ENCODE measurements at regions not wholly inside any gene's neighbourhood (a gene's known extent, or its start where the extent isn't known, plus 50 kb on each side); places are given as distances from the start of the nearest gene placed in this dataset.
"Not testable (repeated sequence)": the region's sequence is repeated elsewhere in the genome, so short reads cannot be mapped to it uniquely, and the experiment has no call there.

DNA sequence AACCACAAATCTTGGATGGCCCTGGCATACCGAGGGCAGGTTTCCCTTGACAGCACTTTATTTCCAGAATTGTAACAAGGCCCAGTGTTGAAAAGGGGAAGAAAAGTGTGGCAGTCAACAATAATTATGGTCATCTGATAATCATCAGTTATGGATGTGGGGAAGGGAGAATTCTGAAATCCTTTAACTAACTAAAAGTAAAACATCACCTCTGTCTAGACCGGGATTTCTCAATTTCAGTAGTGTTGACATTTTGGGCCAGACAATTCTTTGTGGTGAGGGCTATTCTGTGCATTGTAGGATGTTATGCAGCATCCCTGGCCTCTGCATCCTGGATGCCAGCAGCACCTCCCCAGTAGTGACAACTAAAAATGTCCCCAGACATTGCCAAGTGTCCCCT, 140.4 kb downstream of the PSAT1 start:
- H3K27me3 ChIP-seq (ENCODE audit: control insufficient read depth, insufficient read depth, low read length), result peaks cover 7% of the 10 kb centered on the region
- no peaks in the 10 kb centered on the region for H3K36me3 ChIP-seq (ENCODE audit: control insufficient read depth, insufficient read depth, low read length)
- no peak overlapping the region for H3K27ac ChIP-seq (ENCODE audit: low read length)
- H3K4me1 ChIP-seq (ENCODE audit: control insufficient read depth, insufficient read depth, low read length), result no peaks in the 10 kb centered on the region
- no CpG with 5 or more reads among the region's 2 CpGs for WGBS (ENCODE audit: insufficient coverage, low lambda C conversion rate)
- no peak overlapping the region for H3K4me3 ChIP-seq (ENCODE audit: low read length)
- H3K9me3 ChIP-seq (ENCODE audit: control insufficient read depth, low read depth, low read length), result no peaks in the 10 kb centered on the region
- DNase-seq, result no peak

DNA sequence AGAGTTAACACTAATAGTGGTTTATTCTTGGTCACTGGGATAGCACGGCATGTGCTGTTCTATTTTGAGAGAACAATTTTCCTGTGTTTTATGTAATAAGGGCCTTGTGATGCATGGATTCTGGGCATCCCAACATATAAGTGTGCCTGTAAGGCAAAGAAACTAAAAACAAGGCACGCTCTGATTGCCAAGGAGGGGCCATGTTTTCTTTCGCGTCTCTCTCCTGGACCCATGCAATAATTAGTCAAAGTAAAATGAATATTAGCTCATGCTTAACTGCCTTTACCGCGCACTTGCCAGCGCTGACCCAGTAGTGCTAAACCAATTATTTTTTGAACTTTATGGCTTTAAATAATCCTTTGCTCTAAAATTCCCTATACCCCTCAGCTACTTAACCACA, 140.9 kb downstream of the PSAT1 start:
- Histone ChIP-seq H3K9me3 (ENCODE audit: control insufficient read depth, low read depth, low read length) (no peaks in the 10 kb centered on the region), H3K4me1 (ENCODE audit: control insufficient read depth, insufficient read depth, low read length) (no peaks in the 10 kb centered on the region), H3K27me3 (ENCODE audit: control insufficient read depth, insufficient read depth, low read length) (peaks cover 7% of the 10 kb centered on the region), H3K4me3 (ENCODE audit: low read length) (no peak overlapping the region), H3K27ac (ENCODE audit: low read length) (no peak overlapping the region), H3K36me3 (ENCODE audit: control insufficient read depth, insufficient read depth, low read length) (no peaks in the 10 kb centered on the region)
- 100% methylated on average over 2 of the region's 7 CpGs for WGBS (ENCODE audit: insufficient coverage, low lambda C conversion rate)
- no peak for DNase-seq

DNA sequence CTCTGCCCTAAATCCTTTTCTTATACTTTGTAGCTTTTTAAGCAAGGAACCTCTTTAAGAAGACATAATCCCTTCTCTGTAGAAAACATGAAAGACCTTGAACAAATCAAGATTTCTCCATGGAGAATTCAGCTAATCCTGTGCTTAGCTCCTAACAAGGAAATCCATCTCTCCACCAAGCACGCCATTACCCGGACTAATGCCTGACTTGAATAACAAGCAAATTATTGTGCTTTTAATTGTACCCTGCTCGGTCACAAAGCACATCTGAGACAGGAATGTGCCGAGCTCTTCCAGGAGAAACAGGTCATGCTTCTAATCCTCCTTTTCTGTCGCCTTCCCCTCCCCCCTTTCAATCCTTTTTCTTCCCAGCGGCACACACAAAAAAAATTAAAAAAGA, 141.3 kb downstream of the PSAT1 start:
- Histone ChIP-seq H3K9me3 (ENCODE audit: control insufficient read depth, low read depth, low read length) (no peaks in the 10 kb centered on the region), H3K27me3 (ENCODE audit: control insufficient read depth, insufficient read depth, low read length) (peaks cover 7% of the 10 kb centered on the region), H3K4me1 (ENCODE audit: control insufficient read depth, insufficient read depth, low read length) (no peaks in the 10 kb centered on the region), H3K4me3 (ENCODE audit: low read length) (no peak overlapping the region), H3K27ac (ENCODE audit: low read length) (no peak overlapping the region), H3K36me3 (ENCODE audit: control insufficient read depth, insufficient read depth, low read length) (no peaks in the 10 kb centered on the region)
- WGBS (ENCODE audit: insufficient coverage, low lambda C conversion rate), result 52% methylated on average over 3 of the region's 6 CpGs
- no peak for DNase-seq

DNA sequence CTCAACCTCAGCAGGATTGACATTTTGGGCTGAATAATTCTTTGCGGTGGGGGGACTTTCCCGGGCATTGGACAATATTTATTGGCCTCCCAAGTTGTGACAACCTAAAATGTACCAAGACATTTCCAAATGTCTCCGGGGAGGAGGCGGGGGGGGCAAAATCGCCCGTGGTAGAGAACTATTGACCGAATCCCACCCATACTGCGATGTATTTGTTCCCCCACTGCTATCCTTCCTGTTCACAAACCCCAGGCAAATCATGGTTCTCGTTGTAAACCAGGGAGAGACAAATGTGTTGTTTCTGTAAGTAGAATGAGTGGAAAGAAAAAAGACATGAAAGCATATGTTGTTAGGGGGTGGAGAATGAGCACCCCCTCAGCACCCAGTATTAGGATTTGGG, 141.9 kb downstream of the PSAT1 start:
- H3K36me3 ChIP-seq (ENCODE audit: control insufficient read depth, insufficient read depth, low read length), result no peaks in the 10 kb centered on the region
- no peak for DNase-seq
- no peak overlapping the region for H3K27ac ChIP-seq (ENCODE audit: low read length)
- H3K9me3 ChIP-seq (ENCODE audit: control insufficient read depth, low read depth, low read length), result no peaks in the 10 kb centered on the region
- no peaks in the 10 kb centered on the region for H3K4me1 ChIP-seq (ENCODE audit: control insufficient read depth, insufficient read depth, low read length)
- no peak overlapping the region for H3K4me3 ChIP-seq (ENCODE audit: low read length)
- peaks cover 7% of the 10 kb centered on the region for H3K27me3 ChIP-seq (ENCODE audit: control insufficient read depth, insufficient read depth, low read length)
- 81% methylated on average over 4 of the region's 9 CpGs for WGBS (ENCODE audit: insufficient coverage, low lambda C conversion rate)

DNA sequence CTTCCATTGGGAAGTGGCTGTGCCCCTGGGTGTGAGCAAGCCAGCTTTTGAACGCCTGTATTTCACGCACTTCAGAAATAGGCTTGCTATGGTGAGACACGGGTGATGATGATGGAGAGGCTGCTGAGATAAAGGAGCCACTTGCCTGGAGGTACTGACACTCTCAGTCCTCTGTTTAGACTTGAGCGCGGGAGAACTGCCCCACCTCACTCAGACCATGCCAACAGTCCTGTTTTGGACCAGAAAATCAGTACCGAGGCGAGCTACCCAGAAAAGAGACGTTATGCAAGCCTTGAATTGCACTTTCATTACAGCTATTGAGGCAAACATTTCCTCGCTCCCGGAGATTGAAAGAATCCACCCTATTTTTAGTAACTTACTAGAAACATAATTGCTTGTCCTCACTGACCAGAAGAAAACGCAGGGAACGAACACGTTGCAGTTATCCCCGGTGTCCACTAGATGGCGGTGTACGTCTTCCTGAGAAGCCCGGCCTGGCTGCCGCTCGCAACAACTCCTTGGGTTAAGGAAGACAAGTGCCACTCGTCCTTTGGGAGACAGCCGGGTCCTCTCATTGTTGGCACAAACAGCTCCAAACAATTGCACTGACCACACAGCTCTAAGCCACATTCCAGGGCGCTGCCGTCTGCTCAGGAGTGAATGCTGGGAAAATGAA, 142.4 kb downstream of the PSAT1 start:
- Histone ChIP-seq H3K9me3 (ENCODE audit: control insufficient read depth, low read depth, low read length) (no peaks in the 10 kb centered on the region), H3K27me3 (ENCODE audit: control insufficient read depth, insufficient read depth, low read length) (peaks cover 7% of the 10 kb centered on the region), H3K4me1 (ENCODE audit: control insufficient read depth, insufficient read depth, low read length) (no peaks in the 10 kb centered on the region), H3K36me3 (ENCODE audit: control insufficient read depth, insufficient read depth, low read length) (no peaks in the 10 kb centered on the region), H3K4me3 (ENCODE audit: low read length) (no peak overlapping the region), H3K27ac (ENCODE audit: low read length) (no peak overlapping the region)
- peak; percentile 62 to 72 for DNase-seq
- no CpG with 5 or more reads among the region's 23 CpGs for WGBS (ENCODE audit: insufficient coverage, low lambda C conversion rate)

DNA sequence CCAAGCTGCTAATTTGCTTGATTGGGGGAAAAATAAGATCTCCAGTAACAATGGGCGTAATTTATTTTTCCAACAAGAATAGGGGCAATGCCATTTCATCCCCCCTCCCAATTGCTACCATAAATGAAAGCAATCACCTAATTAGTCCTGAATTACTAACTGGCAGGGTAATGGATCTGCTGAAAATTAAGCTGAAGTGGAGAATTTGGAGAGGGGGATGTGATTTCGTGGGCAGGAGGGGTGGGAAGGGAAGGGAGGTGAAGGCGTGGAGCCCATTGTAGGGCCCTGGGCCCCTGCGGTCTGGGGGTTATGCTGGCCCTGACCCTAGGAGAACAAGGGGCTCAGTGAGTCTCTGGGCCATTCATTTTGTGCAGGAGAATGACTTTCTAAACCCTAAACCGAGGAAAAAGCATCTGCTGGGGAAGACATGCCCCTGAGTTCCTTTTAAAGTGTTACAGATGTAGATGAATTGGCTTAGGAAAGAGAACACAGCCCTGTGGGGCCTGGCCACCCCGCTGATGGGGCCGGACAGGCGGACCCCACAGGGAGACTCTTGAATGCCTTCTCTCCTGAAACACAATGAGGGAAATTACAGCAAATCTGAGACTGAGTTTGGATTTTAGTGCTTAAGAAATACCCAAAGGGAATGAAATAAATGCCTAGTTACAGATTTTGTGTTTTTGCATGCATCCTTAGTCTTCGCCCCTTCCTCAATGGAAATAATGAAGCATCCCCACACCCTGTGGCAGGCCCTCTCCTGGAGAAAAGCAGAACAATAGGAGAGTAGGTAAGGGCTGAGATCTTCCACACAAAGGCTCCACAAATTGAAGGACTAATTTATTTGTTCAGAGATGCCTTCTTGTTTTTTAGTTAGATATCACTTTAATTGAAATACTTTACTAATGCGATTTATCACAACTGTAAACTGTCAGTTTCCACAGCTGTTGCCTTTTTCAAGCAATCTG, 143.2 kb downstream of the PSAT1 start:
- WGBS (ENCODE audit: insufficient coverage, low lambda C conversion rate), result 100% methylated on average over 1 of the region's 10 CpGs
- Histone ChIP-seq H3K36me3 (ENCODE audit: control insufficient read depth, insufficient read depth, low read length) (no peaks in the 10 kb centered on the region), H3K4me1 (ENCODE audit: control insufficient read depth, insufficient read depth, low read length) (no peaks in the 10 kb centered on the region), H3K27me3 (ENCODE audit: control insufficient read depth, insufficient read depth, low read length) (peaks cover 7% of the 10 kb centered on the region), H3K9me3 (ENCODE audit: control insufficient read depth, low read depth, low read length) (no peaks in the 10 kb centered on the region), H3K4me3 (ENCODE audit: low read length) (no peak overlapping the region), H3K27ac (ENCODE audit: low read length) (no peak overlapping the region)
- DNase-seq, result no peak

DNA sequence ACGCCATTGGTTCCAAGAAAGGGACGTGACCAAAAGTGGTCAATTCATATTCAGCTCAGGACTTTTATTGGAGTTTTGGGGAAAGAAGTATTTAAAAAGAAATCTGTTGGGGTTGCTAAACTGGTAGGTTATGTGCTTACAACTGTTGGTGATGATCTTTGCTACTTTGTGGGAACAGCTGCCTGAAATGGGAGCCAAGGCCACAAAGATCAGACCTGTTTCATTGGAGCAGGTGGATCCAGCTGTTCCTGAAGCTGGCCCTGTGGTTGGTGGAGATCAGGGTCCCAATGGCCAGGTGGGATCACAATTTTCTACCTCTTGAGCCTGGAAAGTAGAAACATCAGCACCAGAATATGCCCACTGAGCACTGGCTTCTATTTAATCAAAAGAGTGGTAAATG, 144.5 kb downstream of the PSAT1 start:
- H3K9me3 ChIP-seq (ENCODE audit: control insufficient read depth, low read depth, low read length), result no peaks in the 10 kb centered on the region
- WGBS (ENCODE audit: insufficient coverage, low lambda C conversion rate), result no CpG with 5 or more reads among the region's 2 CpGs
- H3K4me3 ChIP-seq (ENCODE audit: low read length), result no peak overlapping the region
- peaks cover 7% of the 10 kb centered on the region for H3K27me3 ChIP-seq (ENCODE audit: control insufficient read depth, insufficient read depth, low read length)
- H3K36me3 ChIP-seq (ENCODE audit: control insufficient read depth, insufficient read depth, low read length), result no peaks in the 10 kb centered on the region
- DNase-seq, result no peak
- no peak overlapping the region for H3K27ac ChIP-seq (ENCODE audit: low read length)
- H3K4me1 ChIP-seq (ENCODE audit: control insufficient read depth, insufficient read depth, low read length), result no peaks in the 10 kb centered on the region

DNA sequence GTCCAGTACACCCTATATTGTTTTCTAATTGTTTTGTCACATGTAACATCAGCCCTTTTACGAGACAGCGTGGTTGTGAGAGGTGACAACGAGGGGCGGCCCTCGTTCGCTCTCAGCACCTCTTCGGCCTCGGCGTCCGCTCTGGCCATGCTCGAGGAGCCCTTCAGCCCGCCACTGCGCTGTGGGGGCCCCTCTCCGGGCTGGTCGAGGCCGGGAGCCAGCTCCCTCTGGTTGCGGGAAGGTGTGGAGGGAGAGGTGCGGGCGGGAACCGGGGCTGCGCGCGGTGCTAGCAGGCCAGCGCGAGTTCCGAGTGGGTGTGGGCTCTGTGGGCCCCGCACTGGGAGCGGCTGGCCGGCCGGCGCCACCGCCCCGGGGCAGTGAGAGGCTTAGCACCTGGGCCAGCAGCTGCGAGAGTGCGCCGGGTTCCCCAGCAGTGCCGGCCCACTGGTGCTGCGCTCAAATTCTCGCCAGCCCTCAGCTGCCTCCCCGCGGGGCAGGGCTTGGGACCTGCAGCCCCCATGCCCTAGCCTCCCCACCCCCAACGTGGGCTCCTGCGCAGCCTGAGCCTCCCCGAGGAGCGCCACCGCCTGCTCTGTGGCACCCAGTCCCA, 145.0 kb downstream of the PSAT1 start:
- WGBS (ENCODE audit: insufficient coverage, low lambda C conversion rate), result no CpG with 5 or more reads among the region's 46 CpGs
- H3K27me3 ChIP-seq (ENCODE audit: control insufficient read depth, insufficient read depth, low read length), result peaks cover 7% of the 10 kb centered on the region
- H3K4me3 ChIP-seq (ENCODE audit: low read length), result no peak overlapping the region
- no peaks in the 10 kb centered on the region for H3K36me3 ChIP-seq (ENCODE audit: control insufficient read depth, insufficient read depth, low read length)
- H3K9me3 ChIP-seq (ENCODE audit: control insufficient read depth, low read depth, low read length), result no peaks in the 10 kb centered on the region
- no peaks in the 10 kb centered on the region for H3K4me1 ChIP-seq (ENCODE audit: control insufficient read depth, insufficient read depth, low read length)
- no peak overlapping the region for H3K27ac ChIP-seq (ENCODE audit: low read length)
- no peak for DNase-seq

DNA sequence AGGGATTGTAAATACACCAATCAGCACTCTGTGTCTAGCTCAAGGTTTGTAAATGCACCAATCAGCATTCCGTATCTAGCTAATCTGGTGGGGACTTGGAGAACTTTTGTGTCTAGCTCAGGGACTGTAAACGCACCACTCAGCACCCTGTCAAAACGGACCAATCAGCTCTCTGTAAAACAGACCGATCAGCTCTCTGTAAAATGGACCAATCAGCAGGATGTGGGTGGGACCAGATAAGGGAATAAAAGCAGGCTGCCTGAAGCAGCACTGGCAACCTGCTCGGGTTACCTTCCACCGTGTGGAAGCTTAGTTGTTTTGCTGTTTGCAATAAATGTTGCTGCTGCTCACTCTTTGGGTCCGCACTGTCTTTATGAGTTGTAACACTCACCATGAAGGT, 145.7 kb downstream of the PSAT1 start:
- H3K27ac ChIP-seq (ENCODE audit: low read length); H3K27me3 ChIP-seq (ENCODE audit: control insufficient read depth, insufficient read depth, low read length); H3K9me3 ChIP-seq (ENCODE audit: control insufficient read depth, low read depth, low read length); DNase-seq; H3K4me3 ChIP-seq (ENCODE audit: low read length); H3K36me3 ChIP-seq (ENCODE audit: control insufficient read depth, insufficient read depth, low read length); H3K4me1 ChIP-seq (ENCODE audit: control insufficient read depth, insufficient read depth, low read length): not testable (repeated sequence)
- WGBS (ENCODE audit: insufficient coverage, low lambda C conversion rate), result no CpG with 5 or more reads among the region's 7 CpGs

DNA sequence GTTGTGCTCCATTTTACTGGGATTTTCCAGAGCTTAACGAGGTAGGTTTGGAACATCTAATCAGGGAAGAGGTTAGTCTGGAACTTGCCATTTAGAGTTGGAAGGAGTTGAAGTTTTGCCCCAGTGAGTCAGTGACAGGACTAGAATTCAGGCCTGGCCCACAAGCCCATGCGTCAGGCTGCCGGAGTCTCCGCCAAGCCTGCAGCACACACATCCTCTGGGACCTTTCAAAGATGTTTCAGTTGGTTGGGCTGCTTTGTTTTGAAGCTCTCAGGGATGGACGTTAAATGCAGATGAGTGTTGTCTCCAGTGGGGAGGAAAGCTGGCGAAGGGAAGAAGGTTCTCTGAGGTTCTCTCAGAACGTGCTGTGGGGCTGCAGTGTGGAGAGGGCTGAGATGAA, 147.0 kb downstream of the PSAT1 start:
- H3K4me3 ChIP-seq (ENCODE audit: low read length), result no peak overlapping the region
- H3K4me1 ChIP-seq (ENCODE audit: control insufficient read depth, insufficient read depth, low read length), result no peaks in the 10 kb centered on the region
- H3K9me3 ChIP-seq (ENCODE audit: control insufficient read depth, low read depth, low read length), result no peaks in the 10 kb centered on the region
- no peak overlapping the region for H3K27ac ChIP-seq (ENCODE audit: low read length)
- WGBS (ENCODE audit: insufficient coverage, low lambda C conversion rate), result no CpG with 5 or more reads among the region's 7 CpGs
- DNase-seq, result no peak
- H3K27me3 ChIP-seq (ENCODE audit: control insufficient read depth, insufficient read depth, low read length), result peaks cover 7% of the 10 kb centered on the region
- H3K36me3 ChIP-seq (ENCODE audit: control insufficient read depth, insufficient read depth, low read length), result no peaks in the 10 kb centered on the region

All from large intestine (tissue), 3 donors.